ENCODE measurements at regions not wholly inside any gene's neighbourhood (a gene's known extent, or its start where the extent isn't known, plus 50 kb on each side); places are given as distances from the start of the nearest gene placed in this dataset.

DNA sequence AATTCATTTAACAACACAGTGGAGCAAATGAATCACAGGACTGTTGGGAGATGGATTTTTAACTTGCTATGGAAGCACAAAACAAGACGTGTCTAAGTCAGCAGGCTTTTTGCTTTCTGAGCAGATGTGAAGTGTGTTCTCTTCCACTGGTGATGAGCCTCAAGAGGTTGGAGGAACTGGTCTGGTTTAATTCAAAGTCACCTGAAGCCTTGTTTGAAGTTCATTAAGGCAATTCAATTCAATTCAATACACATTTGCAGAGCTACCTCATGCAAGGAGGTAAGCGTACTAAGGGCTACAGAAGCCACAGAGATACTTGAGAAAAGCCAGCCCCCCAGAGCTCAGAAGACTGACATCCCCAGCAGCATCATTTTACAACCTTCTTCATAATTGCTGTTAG lies 68.4 kb upstream of the PALS2 start:
- H3K4me3 Mint-ChIP-seq: no peak overlapping the region
- no peaks in the 10 kb centered on the region for H3K9me3 Mint-ChIP-seq
- H3K4me1 Mint-ChIP-seq: no peaks in the 10 kb centered on the region
- no peak for DNase-seq
- no peak overlapping the region for H3K27ac Mint-ChIP-seq
- POLR2A ChIA-PET: no interaction called here
- peaks cover 3% of the 10 kb centered on the region for H3K27me3 Mint-ChIP-seq
- CTCF ChIA-PET: no interaction called here
- H3K36me3 Mint-ChIP-seq (ENCODE audit: low read depth): no peaks in the 10 kb centered on the region

- CTCF ChIA-PET: no interaction called here
- POLR2A ChIA-PET: no interaction called here
- H3K4me3 Mint-ChIP-seq: no peak overlapping the region
- no peak for DNase-seq
- H3K27ac Mint-ChIP-seq: no peak overlapping the region
- H3K4me1 Mint-ChIP-seq: no peaks in the 10 kb centered on the region
- H3K9me3 Mint-ChIP-seq: no peaks in the 10 kb centered on the region
- peaks cover 5% of the 10 kb centered on the region for H3K27me3 Mint-ChIP-seq
- no peaks in the 10 kb centered on the region for H3K36me3 Mint-ChIP-seq (ENCODE audit: low read depth)
Measured at GRCh38 chr7:24505968-24506367, 67.3 kb upstream of the PALS2 start.

- CTCF ChIA-PET: no interaction called here
- POLR2A ChIA-PET: no interaction called here
- no peak for DNase-seq
- Mint-ChIP-seq H3K4me1 (no peaks in the 10 kb centered on the region), H3K9me3 (no peaks in the 10 kb centered on the region), H3K27ac (no peak overlapping the region), H3K27me3 (peaks cover 3% of the 10 kb centered on the region), H3K36me3 (ENCODE audit: low read depth) (no peaks in the 10 kb centered on the region), H3K4me3 (no peak overlapping the region)
Measured at GRCh38 chr7:24508316-24508715, 64.9 kb upstream of the PALS2 start.

GRCh38 chr7:24510759-24511158 lies 62.5 kb upstream of the PALS2 start:
- ChIA-PET POLR2A (no interaction called here), CTCF (no interaction called here)
- Mint-ChIP-seq H3K4me3 (no peak overlapping the region), H3K4me1 (no peaks in the 10 kb centered on the region), H3K27ac (no peak overlapping the region), H3K36me3 (ENCODE audit: low read depth) (no peaks in the 10 kb centered on the region), H3K9me3 (no peaks in the 10 kb centered on the region), H3K27me3 (peaks cover 6% of the 10 kb centered on the region)
- DNase-seq: no peak

DNA sequence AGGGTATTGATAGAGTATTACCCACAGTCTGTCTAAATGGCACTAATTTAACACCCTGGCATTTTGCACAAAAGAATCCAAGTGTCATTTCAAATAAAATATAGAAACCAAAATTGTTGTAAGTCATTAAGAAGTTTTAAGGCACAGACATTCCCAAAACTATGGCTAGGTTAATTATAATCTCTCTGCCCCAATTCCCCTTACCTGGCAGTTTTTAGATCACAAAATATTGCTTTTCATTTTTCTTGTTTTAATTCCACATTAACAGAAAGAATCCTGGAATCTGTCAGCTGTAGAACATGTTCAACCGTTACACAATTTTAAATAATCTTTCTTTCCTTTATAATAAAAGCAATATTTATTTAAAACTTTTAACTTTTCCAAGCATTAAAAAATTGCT lies 56.1 kb upstream of the PALS2 start:
- Mint-ChIP-seq H3K9me3 (no peaks in the 10 kb centered on the region), H3K4me1 (no peaks in the 10 kb centered on the region), H3K27ac (no peak overlapping the region), H3K4me3 (no peak overlapping the region), H3K36me3 (ENCODE audit: low read depth) (no peaks in the 10 kb centered on the region), H3K27me3 (peaks cover 16% of the 10 kb centered on the region)
- ChIA-PET CTCF (no interaction called here), POLR2A (no interaction called here)
- no peak for DNase-seq

DNA sequence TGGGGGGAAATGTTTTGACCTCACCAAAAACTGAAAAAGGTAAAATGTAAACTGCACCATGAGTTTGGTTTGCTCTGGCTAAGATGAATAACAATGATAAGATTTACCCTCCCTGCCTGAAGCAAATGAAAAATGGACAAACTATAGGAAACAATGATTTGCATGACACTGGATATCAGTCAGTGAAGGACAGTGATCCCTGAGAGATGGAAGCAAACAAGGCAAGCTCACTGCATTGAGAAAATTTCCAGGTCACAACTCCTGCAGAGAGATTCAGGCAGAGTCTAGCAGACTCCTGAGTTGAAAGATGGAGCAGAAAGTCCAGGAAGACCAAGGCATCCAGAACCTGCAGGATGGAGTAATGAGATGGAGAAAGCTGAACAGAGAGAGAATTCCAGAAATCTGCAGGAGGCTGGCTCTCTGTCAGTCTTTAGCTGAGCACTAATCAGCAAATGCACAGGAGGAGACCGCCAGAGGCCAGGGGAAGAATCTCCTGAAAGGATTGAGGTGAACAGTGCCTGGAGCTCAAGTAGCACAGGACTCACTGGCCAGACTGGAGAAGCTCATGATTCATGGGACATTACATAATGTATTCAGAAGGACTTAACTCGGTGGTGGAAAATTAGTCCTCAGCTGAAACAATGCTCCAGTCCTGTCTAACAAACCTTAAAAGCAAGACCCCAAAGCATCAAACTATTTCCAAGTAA lies 51.2 kb upstream of the PALS2 start:
- H3K4me3 Mint-ChIP-seq: no peak overlapping the region
- CTCF ChIA-PET: no interaction called here
- no peak for DNase-seq

More for the DNA sequence above, 51.2 kb upstream of the PALS2 start:
- no peaks in the 10 kb centered on the region for H3K36me3 Mint-ChIP-seq (ENCODE audit: low read depth)
- POLR2A ChIA-PET: no interaction called here
- peaks cover 28% of the 10 kb centered on the region for H3K27me3 Mint-ChIP-seq
- no peaks in the 10 kb centered on the region for H3K9me3 Mint-ChIP-seq
- no peaks in the 10 kb centered on the region for H3K4me1 Mint-ChIP-seq
- H3K27ac Mint-ChIP-seq: no peak overlapping the region
